A549 (cell line): ENCODE measurements at regions not wholly inside any gene's neighbourhood (a gene's known extent, or its start where the extent isn't known, plus 50 kb on each side); places are given as distances from the start of the nearest gene placed in this dataset.

Experiments used
- ATAC-seq, 2 experiments: fragments of 200-7000 bp in 1 of 2; fragments of >200 bp in 1 of 2; cut with Nextera tagmentation in 1 of 2; cut with Tn5 transposase in 1 of 2; 3 replicates each; pipeline versions ENCODE4 v1.8.0 to v1.9.1; 2018 to 2020; ENCODE audit warnings: mild to moderate bottlenecking in 1 of 2, moderate library complexity in 1 of 2
- CTCF ChIA-PET: fragments of 300-600 bp; sonication (Branson Sonifier 250); formaldehyde crosslinking; extraction: SDS; loops from one replicate; lab custom pipeline; 2021; ENCODE audit warnings: antibody characterized with exemption, inconsistent platforms; lab: Yijun Ruan, JAX
- POLR2A ChIA-PET: fragments of 350-600 bp; formaldehyde crosslinking; extraction: SDS; loops from one replicate; lab custom pipeline; 2021; ENCODE audit warnings: antibody characterized with exemption, inconsistent platforms; lab: Yijun Ruan, JAX
- DNase-seq, 2 experiments: peaks; one replicate each; pipeline versions ENCODE4 v3.0.0 to v3.0.0-alpha.2; 2011 to 2016; ENCODE audit warnings: low read depth in 1 of 2, low spot score in 1 of 2
- FAIRE-seq: peaks from 2 replicates; lab custom pipeline; 2011; peaks lifted over from hg19 to GRCh38; lab: Jason Lieb, UNC
- H3K27ac ChIP-seq, 2 experiments: fragments of >200 bp; sonication (Bioruptor Twin); formaldehyde crosslinking; 3 replicates each; pipeline ENCODE4 v1.5.1; 2016 to 2017
- H3K4me1 ChIP-seq: fragments of >200 bp; sonication (Bioruptor Twin); formaldehyde crosslinking; 3 replicates; pipeline ENCODE4 v1.6.1; 2016
- H3K4me2 ChIP-seq: fragments of >200 bp; sonication (Bioruptor Twin); formaldehyde crosslinking; 3 replicates; pipeline ENCODE4 v1.6.1; 2016
- H3K4me3 ChIP-seq: fragments of >200 bp; sonication (Bioruptor Twin); formaldehyde crosslinking; 3 replicates; pipeline ENCODE4 v1.5.1; 2016
- H3K9me3 ChIP-seq: fragments of >200 bp; sonication (Bioruptor Twin); formaldehyde crosslinking; 3 replicates; pipeline ENCODE4 v1.6.1; 2016
- BHLHE40 ChIP-seq: IDR thresholded peaks from 2 replicates; pipeline ENCODE4 v1.6.1; 2012; ENCODE audit warnings: low read depth, low read length, inconsistent platforms
- CEBPB ChIP-seq, 2 experiments: fragments of >200 bp in 1 of 2; sonication (Bioruptor Twin) in 1 of 2; formaldehyde crosslinking in 1 of 2; IDR thresholded peaks; 2 replicates each; pipeline ENCODE4 v1.6.1; 2012 to 2016
- EP300 ChIP-seq, 2 experiments: fragments of >200 bp; sonication (Bioruptor Twin); formaldehyde crosslinking; IDR thresholded peaks; 2 replicates in 1 of 2; 3 replicates in 1 of 2; pipeline ENCODE4 v1.6.1; 2016 to 2017
- FOXS1 ChIP-seq: fragments of 250-450 bp; sonication (Bioruptor Pico); IDR thresholded peaks from 2 replicates; pipeline ENCODE4 v1.5.0; 2020; ENCODE audit warnings: mild to moderate bottlenecking, moderate library complexity
- GATA3 ChIP-seq: IDR thresholded peaks from 2 replicates; pipeline ENCODE4 v1.6.1; 2012; ENCODE audit warnings: borderline replicate concordance
- HDAC2 ChIP-seq: fragments of 200-600 bp; sonication (generic); IDR thresholded peaks from 2 replicates; pipeline ENCODE4 v1.6.1; 2016
- HEYL ChIP-seq: fragments of 250-450 bp; sonication (Bioruptor Pico); IDR thresholded peaks from 2 replicates; pipeline ENCODE4 v1.8.0; 2021; ENCODE audit warnings: mild to moderate bottlenecking, moderate library complexity
- HOXB13 ChIP-seq: fragments of 250-450 bp; sonication (Bioruptor Pico); IDR thresholded peaks from 2 replicates; pipeline ENCODE4 v1.5.0; 2020; ENCODE audit warnings: low read depth, mild to moderate bottlenecking, moderate library complexity
- HOXB5 ChIP-seq: fragments of 250-450 bp; sonication (Bioruptor Pico); IDR thresholded peaks from 2 replicates; pipeline ENCODE4 v1.5.0; 2020; ENCODE audit warnings: mild to moderate bottlenecking, moderate library complexity
- JUN ChIP-seq, 2 experiments: fragments of >200 bp; sonication (Bioruptor Twin); formaldehyde crosslinking; IDR thresholded peaks; 2 replicates in 1 of 2; 3 replicates in 1 of 2; pipeline ENCODE4 v1.6.1; 2016 to 2017
- KDM5A ChIP-seq: fragments of 200-600 bp; sonication (generic); IDR thresholded peaks from 2 replicates; pipeline ENCODE4 v1.6.1; 2016; ENCODE audit warnings: antibody characterized with exemption, mild to moderate bottlenecking
- MAZ ChIP-seq: fragments of 150-350 bp; IDR thresholded peaks from 2 replicates; pipeline ENCODE4 v1.6.1; 2014; ENCODE audit warnings: antibody characterized with exemption, low read depth, low read length, borderline replicate concordance
- MYC ChIP-seq: IDR thresholded peaks from 2 replicates; pipeline ENCODE4 v1.6.1; 2012; ENCODE audit warnings: mild to moderate bottlenecking, inconsistent platforms, low read length, improper control_type of control experiment, borderline replicate concordance
- NFE2L2 ChIP-seq: fragments of 150-350 bp; conservative IDR thresholded peaks from 2 replicates; pipeline ENCODE4 v1.6.1; 2014; ENCODE audit warnings: low read length
- NPAS2 ChIP-seq: fragments of 250-450 bp; sonication (Bioruptor Pico); IDR thresholded peaks from 2 replicates; pipeline ENCODE4 v1.8.0; 2022; ENCODE audit warnings: mild to moderate bottlenecking, moderate library complexity, borderline replicate concordance
- NR3C1 ChIP-seq: fragments of >200 bp; sonication (Bioruptor Twin); formaldehyde crosslinking; IDR thresholded peaks from 3 replicates; pipeline ENCODE4 v1.6.1; 2017
- PHF8 ChIP-seq: fragments of 200-600 bp; sonication (generic); IDR thresholded peaks from 2 replicates; pipeline ENCODE4 v1.6.1; 2016; ENCODE audit warnings: low read depth, mild to moderate bottlenecking, antibody characterized with exemption, moderate library complexity, borderline replicate concordance
- POLR2A ChIP-seq: IDR thresholded peaks from 2 replicates; pipeline ENCODE4 v1.6.1; 2012; ENCODE audit warnings: mild to moderate bottlenecking, low read length
- POLR2AphosphoS2 ChIP-seq: conservative IDR thresholded peaks from 2 replicates; pipeline ENCODE4 v1.6.1; 2012; ENCODE audit warnings: low read length, improper control_type of control experiment, inconsistent platforms
- RAD21 ChIP-seq, 2 experiments: fragments of >200 bp in 1 of 2; sonication (Bioruptor Twin) in 1 of 2; formaldehyde crosslinking in 1 of 2; IDR thresholded peaks in 1 of 2; conservative IDR thresholded peaks in 1 of 2; 2 replicates in 1 of 2; 3 replicates in 1 of 2; pipeline ENCODE4 v1.6.1; 2012 to 2018; ENCODE audit warnings: inconsistent platforms in 1 of 2
- RFX5 ChIP-seq: fragments of 450-650 bp; IDR thresholded peaks from 2 replicates; pipeline ENCODE4 v1.7.1; 2014; ENCODE audit warnings: antibody characterized with exemption, mild to moderate bottlenecking, moderate library complexity
- RNF2 ChIP-seq: fragments of 200-600 bp; sonication (generic); IDR thresholded peaks from 2 replicates; pipeline ENCODE4 v1.6.1; 2016; ENCODE audit warnings: low read depth, mild to moderate bottlenecking, antibody characterized with exemption, moderate library complexity, borderline replicate concordance
- SMC3 ChIP-seq: fragments of >200 bp; sonication (Bioruptor Twin); formaldehyde crosslinking; IDR thresholded peaks from 3 replicates; pipeline ENCODE4 v1.6.1; 2018; ENCODE audit warnings: inconsistent platforms
- SREBF2 ChIP-seq: fragments of 450-650 bp; IDR thresholded peaks from 2 replicates; pipeline ENCODE4 v1.6.1; 2014; ENCODE audit warnings: mild to moderate bottlenecking, moderate library complexity
- WGBS: methylation state at CpG from one replicate; pipeline ENCODE4 v1.1.6; 2017; ENCODE audit errors: missing lambda C conversion rate; 5-methylcytosine and 5-hydroxymethylcytosine counted together
- TF ChIP-seq, protein P1 (sequence below): fragments of >200 bp; sonication (Bioruptor Twin); formaldehyde crosslinking; IDR thresholded peaks from 3 replicates; pipeline ENCODE4 v1.5.1; 2016
- TF ChIP-seq, protein P2 (sequence below): fragments of 450-650 bp; IDR thresholded peaks from 2 replicates; pipeline ENCODE4 v1.6.1; 2014; ENCODE audit warnings: antibody characterized with exemption
- TF ChIP-seq, protein P3 (sequence below): fragments of 250-450 bp; sonication (Bioruptor Pico); IDR thresholded peaks from 2 replicates; pipeline ENCODE4 v1.5.0; 2021; ENCODE audit warnings: mild to moderate bottlenecking, moderate library complexity, borderline replicate concordance
- TF ChIP-seq, protein P4 (sequence below): IDR thresholded peaks from 2 replicates; pipeline ENCODE4 v1.6.1; 2012; ENCODE audit warnings: low read depth, borderline replicate concordance
- TF ChIP-seq, protein P5 (sequence below): fragments of >200 bp; sonication (Bioruptor Twin); formaldehyde crosslinking; IDR thresholded peaks from 2 replicates; pipeline ENCODE4 v1.6.1; 2016
- TF ChIP-seq, protein P6 (sequence below): fragments of >200 bp; sonication (Bioruptor Twin); formaldehyde crosslinking; IDR thresholded peaks from 3 replicates; pipeline ENCODE4 v1.6.1; 2016

DNA sequence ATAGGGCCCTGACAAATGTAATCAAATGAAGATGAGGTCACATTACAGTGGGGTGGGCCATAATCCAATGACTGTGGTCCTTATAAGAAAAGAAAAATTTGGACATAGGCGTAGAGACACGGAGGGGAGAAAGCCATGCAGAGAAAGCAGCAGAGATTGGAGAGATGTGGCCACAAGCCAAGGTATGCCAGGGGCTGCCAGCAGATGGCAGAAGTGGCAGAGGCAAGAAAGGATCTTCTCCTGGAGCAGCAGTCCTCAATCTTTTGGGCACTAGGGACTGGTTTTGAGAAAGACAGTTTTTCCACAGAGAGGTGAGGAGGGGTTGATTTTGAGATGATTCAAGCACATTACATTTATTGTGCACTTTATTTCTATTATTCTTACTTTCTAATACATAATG, 355.1 kb downstream of the NPHP4 start:
- H3K9me3 ChIP-seq: no peaks in the 10 kb centered on the region
- ChIA-PET CTCF (interaction anchor here (0.9 kb wide), 1 partner anchor 424 kb away, joined by 3 read pairs; no protein-coding TSS in a partner anchor), POLR2A (no interaction called here)
- 13% methylated on average over 2 of the region's 2 CpGs for WGBS
- TF ChIP-seq, protein P1, sequence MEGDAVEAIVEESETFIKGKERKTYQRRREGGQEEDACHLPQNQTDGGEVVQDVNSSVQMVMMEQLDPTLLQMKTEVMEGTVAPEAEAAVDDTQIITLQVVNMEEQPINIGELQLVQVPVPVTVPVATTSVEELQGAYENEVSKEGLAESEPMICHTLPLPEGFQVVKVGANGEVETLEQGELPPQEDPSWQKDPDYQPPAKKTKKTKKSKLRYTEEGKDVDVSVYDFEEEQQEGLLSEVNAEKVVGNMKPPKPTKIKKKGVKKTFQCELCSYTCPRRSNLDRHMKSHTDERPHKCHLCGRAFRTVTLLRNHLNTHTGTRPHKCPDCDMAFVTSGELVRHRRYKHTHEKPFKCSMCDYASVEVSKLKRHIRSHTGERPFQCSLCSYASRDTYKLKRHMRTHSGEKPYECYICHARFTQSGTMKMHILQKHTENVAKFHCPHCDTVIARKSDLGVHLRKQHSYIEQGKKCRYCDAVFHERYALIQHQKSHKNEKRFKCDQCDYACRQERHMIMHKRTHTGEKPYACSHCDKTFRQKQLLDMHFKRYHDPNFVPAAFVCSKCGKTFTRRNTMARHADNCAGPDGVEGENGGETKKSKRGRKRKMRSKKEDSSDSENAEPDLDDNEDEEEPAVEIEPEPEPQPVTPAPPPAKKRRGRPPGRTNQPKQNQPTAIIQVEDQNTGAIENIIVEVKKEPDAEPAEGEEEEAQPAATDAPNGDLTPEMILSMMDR: 0 out of 3 replicates have a peak, but pooled peaks have one; percentile 21
- no peak for TF ChIP-seq PHF8
- TF ChIP-seq RAD21 (conservative IDR thresholded peaks at IDR 0.05 in 1 of 2, IDR thresholded peaks at IDR 0.05 in 1 of 2): peak in 1 of 2 experiments; percentile 45; a peak in 2 of 5 replicates
- DNase-seq (peak; percentile 7 to 8), FAIRE-seq (no peak), ATAC-seq (peak in 1 of 2 experiments; percentile 45; a peak in 1 of 6 replicates)
- no peak overlapping the region for H3K27ac ChIP-seq
- no peak overlapping the region for H3K4me3 ChIP-seq
- H3K4me2 ChIP-seq: no peak overlapping the region
- no peaks in the 10 kb centered on the region for H3K4me1 ChIP-seq

DNA sequence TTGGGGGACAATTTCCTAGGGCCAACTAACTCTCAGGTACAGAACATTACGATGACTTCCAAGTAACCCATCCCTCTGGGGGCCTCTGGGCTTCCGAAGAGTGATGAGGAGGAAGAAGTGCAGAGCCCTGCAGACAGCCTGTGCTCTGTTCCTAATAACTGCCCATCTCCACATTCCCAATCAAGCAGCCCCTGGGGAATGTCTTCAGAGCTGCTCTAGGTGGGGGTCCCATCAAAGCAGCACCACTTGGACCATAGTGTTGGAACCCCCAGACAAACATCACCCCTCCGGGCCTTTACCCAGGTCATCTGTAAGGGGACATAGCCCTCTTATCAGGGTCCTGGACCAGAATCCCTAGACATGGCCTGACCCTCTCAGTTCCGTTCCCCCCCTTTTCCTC, 357.3 kb downstream of the NPHP4 start:
- CTCF ChIA-PET: no interaction called here
- no peak for ATAC-seq

DNA sequence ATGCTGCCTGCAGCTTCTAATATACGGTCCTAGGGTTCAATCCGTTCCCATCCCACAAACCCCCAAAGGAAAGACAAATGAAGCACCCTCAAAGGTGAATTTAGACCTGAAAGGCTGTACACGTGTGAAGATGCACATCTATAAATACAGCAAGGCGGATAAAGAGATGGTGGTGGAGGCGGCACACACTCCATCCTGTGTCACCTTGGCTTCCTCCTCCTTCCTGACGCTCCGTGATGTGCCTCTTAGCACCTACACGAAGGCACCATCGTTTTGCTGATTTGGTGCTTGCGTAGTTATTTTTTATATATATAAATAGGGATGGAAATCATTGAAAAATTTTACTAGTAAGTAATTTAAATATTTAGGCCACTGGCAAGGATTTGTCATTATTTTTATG, 359.4 kb downstream of the NPHP4 start:
- WGBS: 40% methylated on average over 10 of the region's 10 CpGs
- no peak overlapping the region for H3K4me2 ChIP-seq
- no peak overlapping the region for H3K4me3 ChIP-seq
- no peak overlapping the region for H3K27ac ChIP-seq
- ChIA-PET CTCF (no interaction called here), POLR2A (no interaction called here)
- H3K4me1 ChIP-seq: no peaks in the 10 kb centered on the region
- DNase-seq (no peak), ATAC-seq (no peak), FAIRE-seq (no peak)
- no peaks in the 10 kb centered on the region for H3K9me3 ChIP-seq
- TF ChIP-seq, protein P2, sequence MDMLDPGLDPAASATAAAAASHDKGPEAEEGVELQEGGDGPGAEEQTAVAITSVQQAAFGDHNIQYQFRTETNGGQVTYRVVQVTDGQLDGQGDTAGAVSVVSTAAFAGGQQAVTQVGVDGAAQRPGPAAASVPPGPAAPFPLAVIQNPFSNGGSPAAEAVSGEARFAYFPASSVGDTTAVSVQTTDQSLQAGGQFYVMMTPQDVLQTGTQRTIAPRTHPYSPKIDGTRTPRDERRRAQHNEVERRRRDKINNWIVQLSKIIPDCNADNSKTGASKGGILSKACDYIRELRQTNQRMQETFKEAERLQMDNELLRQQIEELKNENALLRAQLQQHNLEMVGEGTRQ: no peak
- no peak for TF ChIP-seq HDAC2
- no peak for TF ChIP-seq PHF8
- no peak for TF ChIP-seq NPAS2 (CRISPR knock-in tag)
- TF ChIP-seq, protein P3, sequence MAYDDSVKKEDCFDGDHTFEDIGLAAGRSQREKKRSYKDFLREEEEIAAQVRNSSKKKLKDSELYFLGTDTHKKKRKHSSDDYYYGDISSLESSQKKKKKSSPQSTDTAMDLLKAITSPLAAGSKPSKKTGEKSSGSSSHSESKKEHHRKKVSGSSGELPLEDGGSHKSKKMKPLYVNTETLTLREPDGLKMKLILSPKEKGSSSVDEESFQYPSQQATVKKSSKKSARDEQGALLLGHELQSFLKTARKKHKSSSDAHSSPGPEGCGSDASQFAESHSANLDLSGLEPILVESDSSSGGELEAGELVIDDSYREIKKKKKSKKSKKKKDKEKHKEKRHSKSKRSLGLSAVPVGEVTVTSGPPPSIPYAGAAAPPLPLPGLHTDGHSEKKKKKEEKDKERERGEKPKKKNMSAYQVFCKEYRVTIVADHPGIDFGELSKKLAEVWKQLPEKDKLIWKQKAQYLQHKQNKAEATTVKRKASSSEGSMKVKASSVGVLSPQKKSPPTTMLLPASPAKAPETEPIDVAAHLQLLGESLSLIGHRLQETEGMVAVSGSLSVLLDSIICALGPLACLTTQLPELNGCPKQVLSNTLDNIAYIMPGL: no peak
- TF ChIP-seq, protein P4, sequence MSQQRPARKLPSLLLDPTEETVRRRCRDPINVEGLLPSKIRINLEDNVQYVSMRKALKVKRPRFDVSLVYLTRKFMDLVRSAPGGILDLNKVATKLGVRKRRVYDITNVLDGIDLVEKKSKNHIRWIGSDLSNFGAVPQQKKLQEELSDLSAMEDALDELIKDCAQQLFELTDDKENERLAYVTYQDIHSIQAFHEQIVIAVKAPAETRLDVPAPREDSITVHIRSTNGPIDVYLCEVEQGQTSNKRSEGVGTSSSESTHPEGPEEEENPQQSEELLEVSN: no peak
- TF ChIP-seq NFE2L2: no peak
- no peak for TF ChIP-seq POLR2AphosphoS2
- TF ChIP-seq HEYL (CRISPR knock-in tag): no peak
- TF ChIP-seq HOXB5 (CRISPR knock-in tag): no peak
- no peak for TF ChIP-seq RAD21 (conservative IDR thresholded peaks at IDR 0.05 in 1 of 2, IDR thresholded peaks at IDR 0.05 in 1 of 2)
- no peak for TF ChIP-seq MYC
- TF ChIP-seq POLR2A: no peak
- TF ChIP-seq HOXB13: no peak
- TF ChIP-seq GATA3: no peak
- no peak for TF ChIP-seq SREBF2
- TF ChIP-seq, protein P5, sequence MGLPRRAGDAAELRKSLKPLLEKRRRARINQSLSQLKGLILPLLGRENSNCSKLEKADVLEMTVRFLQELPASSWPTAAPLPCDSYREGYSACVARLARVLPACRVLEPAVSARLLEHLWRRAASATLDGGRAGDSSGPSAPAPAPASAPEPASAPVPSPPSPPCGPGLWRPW: no peak

More for the DNA sequence above, 357.3 kb downstream of the NPHP4 start:
- FAIRE-seq: no peak
- DNase-seq: no peak
- POLR2A ChIA-PET: no interaction called here
- H3K4me3 ChIP-seq: no peak overlapping the region
- WGBS: 3% methylated on average over 4 of the region's 4 CpGs
- TF ChIP-seq POLR2A (no peak), RNF2 (no peak), SMC3 (no peak), NR3C1 (no peak), EP300 (IDR thresholded peaks at IDR 0.05) (no peak), BHLHE40 (no peak), NPAS2 (CRISPR knock-in tag) (no peak), KDM5A (no peak), CEBPB (IDR thresholded peaks at IDR 0.05) (no peak), RFX5 (no peak), JUN (IDR thresholded peaks at IDR 0.05) (no peak), MAZ (no peak), FOXS1 (CRISPR knock-in tag) (no peak)
- TF ChIP-seq, protein P2: no peak
- TF ChIP-seq, protein P6, sequence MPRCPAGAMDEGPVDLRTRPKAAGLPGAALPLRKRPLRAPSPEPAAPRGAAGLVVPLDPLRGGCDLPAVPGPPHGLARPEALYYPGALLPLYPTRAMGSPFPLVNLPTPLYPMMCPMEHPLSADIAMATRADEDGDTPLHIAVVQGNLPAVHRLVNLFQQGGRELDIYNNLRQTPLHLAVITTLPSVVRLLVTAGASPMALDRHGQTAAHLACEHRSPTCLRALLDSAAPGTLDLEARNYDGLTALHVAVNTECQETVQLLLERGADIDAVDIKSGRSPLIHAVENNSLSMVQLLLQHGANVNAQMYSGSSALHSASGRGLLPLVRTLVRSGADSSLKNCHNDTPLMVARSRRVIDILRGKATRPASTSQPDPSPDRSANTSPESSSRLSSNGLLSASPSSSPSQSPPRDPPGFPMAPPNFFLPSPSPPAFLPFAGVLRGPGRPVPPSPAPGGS: no peak
- TF ChIP-seq, protein P5: no peak
- no peaks in the 10 kb centered on the region for H3K9me3 ChIP-seq
- no peaks in the 10 kb centered on the region for H3K4me1 ChIP-seq
- no peak overlapping the region for H3K27ac ChIP-seq
- H3K4me2 ChIP-seq: no peak overlapping the region
